H9 (cell line): ENCODE measurements at regions not wholly inside any gene's neighbourhood (a gene's known extent, or its start where the extent isn't known, plus 50 kb on each side); places are given as distances from the start of the nearest gene placed in this dataset.

Experiments used
- DNase-seq: peaks from one replicate; pipeline ENCODE4 v3.0.0-alpha.2; 2017
- H2AFZ ChIP-seq: one replicate; pipeline ENCODE4 v1.6.1; 2013; ENCODE audit warnings: mild to moderate bottlenecking, low read length, control low read depth, moderate library complexity
- H2AK5ac ChIP-seq: 2 replicates; pipeline ENCODE4 v1.6.1; 2013; ENCODE audit warnings: low read length, control low read depth, mixed read lengths; ENCODE audit not compliant: insufficient read length
- H2BK120ac ChIP-seq: one replicate; pipeline ENCODE4 v1.6.1; 2013; ENCODE audit warnings: low read depth, mild to moderate bottlenecking, low read length, control low read depth, inconsistent platforms; ENCODE audit not compliant: poor library complexity, severe bottlenecking
- H2BK12ac ChIP-seq: 2 replicates; pipeline ENCODE4 v1.6.1; 2013; ENCODE audit warnings: low read length, control low read depth, mixed read lengths, low read depth; ENCODE audit not compliant: insufficient read length
- H2BK15ac ChIP-seq: 2 replicates; pipeline ENCODE4 v1.6.1; 2013; ENCODE audit warnings: low read depth, low read length, control low read depth
- H2BK20ac ChIP-seq: one replicate; pipeline ENCODE4 v1.6.1; 2013; ENCODE audit warnings: low read depth, mild to moderate bottlenecking, low read length, control low read depth, inconsistent platforms; ENCODE audit not compliant: poor library complexity, severe bottlenecking
- H2BK5ac ChIP-seq: 2 replicates; pipeline ENCODE4 v1.6.1; 2013; ENCODE audit warnings: low read length, control low read depth, mixed read lengths; ENCODE audit not compliant: insufficient read length
- H3K14ac ChIP-seq: 2 replicates; pipeline ENCODE4 v1.6.1; 2013; ENCODE audit warnings: low read length, control low read depth; ENCODE audit not compliant: insufficient read depth
- H3K18ac ChIP-seq: 2 replicates; pipeline ENCODE4 v1.6.1; 2013; ENCODE audit warnings: low read depth, mild to moderate bottlenecking, mixed read lengths, low read length, control low read depth; ENCODE audit not compliant: insufficient read length
- H3K23ac ChIP-seq: 2 replicates; pipeline ENCODE4 v1.6.1; 2013; ENCODE audit warnings: low read length, control low read depth, mixed read lengths, low read depth; ENCODE audit not compliant: insufficient read length
- H3K23me2 ChIP-seq: 2 replicates; pipeline ENCODE4 v1.6.1; 2013; ENCODE audit warnings: low read depth, mild to moderate bottlenecking, mixed read lengths, low read length, control low read depth; ENCODE audit not compliant: insufficient read length, poor library complexity, severe bottlenecking
- H3K27ac ChIP-seq: 2 replicates; pipeline ENCODE4 v1.5.1; 2013; ENCODE audit warnings: low read length, control low read depth, mixed read lengths, low read depth; ENCODE audit not compliant: insufficient read length
- H3K27me3 ChIP-seq: 2 replicates; pipeline ENCODE4 v1.6.1; 2013; ENCODE audit warnings: low read length, control low read depth, inconsistent platforms; ENCODE audit not compliant: insufficient read depth
- H3K4ac ChIP-seq: 2 replicates; pipeline ENCODE4 v1.6.1; 2013; ENCODE audit warnings: low read depth, mild to moderate bottlenecking, control low read depth, inconsistent platforms, low read length, moderate library complexity
- H3K4me1 ChIP-seq: 2 replicates; pipeline ENCODE4 v1.6.1; 2013; ENCODE audit warnings: low read length, control low read depth, inconsistent platforms; ENCODE audit not compliant: insufficient read depth
- H3K4me2 ChIP-seq: 2 replicates; pipeline ENCODE4 v1.6.1; 2013; ENCODE audit warnings: low read length, control low read depth, mixed read lengths; ENCODE audit not compliant: insufficient read length, insufficient read depth
- H3K56ac ChIP-seq: 2 replicates; pipeline ENCODE4 v1.6.1; 2013; ENCODE audit warnings: low read depth, mild to moderate bottlenecking, mixed read lengths, low read length, control low read depth; ENCODE audit not compliant: insufficient read length
- H3K79me1 ChIP-seq: 2 replicates; pipeline ENCODE4 v1.6.1; 2013; ENCODE audit warnings: low read depth, mild to moderate bottlenecking, moderate library complexity, low read length, control low read depth, inconsistent platforms; ENCODE audit not compliant: insufficient read depth, poor library complexity, severe bottlenecking
- H3K79me2 ChIP-seq: 2 replicates; pipeline ENCODE4 v1.6.1; 2013; ENCODE audit warnings: low read length, control low read depth, inconsistent platforms; ENCODE audit not compliant: insufficient read depth
- H3K9ac ChIP-seq: 2 replicates; pipeline ENCODE4 v1.6.1; 2013; ENCODE audit warnings: low read length, control low read depth, mixed read lengths; ENCODE audit not compliant: insufficient read length; ENCODE audit errors: extremely low read depth
- H3K9me3 ChIP-seq: one replicate; pipeline ENCODE4 v1.6.1; 2013; ENCODE audit warnings: low read depth, low read length, inconsistent platforms; ENCODE audit not compliant: control insufficient read depth
- H3T11ph ChIP-seq: one replicate; pipeline ENCODE4 v1.6.1; 2013; ENCODE audit warnings: mild to moderate bottlenecking, low read length, control low read depth, inconsistent platforms
- H4K20me1 ChIP-seq: one replicate; pipeline ENCODE4 v1.6.1; 2013; ENCODE audit not compliant: control insufficient read depth, insufficient read length, insufficient read depth
- H4K5ac ChIP-seq: 2 replicates; pipeline ENCODE4 v1.6.1; 2013; ENCODE audit warnings: low read depth, mild to moderate bottlenecking, mixed read lengths, low read length, control low read depth; ENCODE audit not compliant: insufficient read length
- H4K8ac ChIP-seq: replicated peaks from 2 replicates; pipeline ENCODE4 v1.6.1; 2013; ENCODE audit warnings: low read length, control low read depth, mixed read lengths, low read depth; ENCODE audit not compliant: insufficient read length
- H4K91ac ChIP-seq: 2 replicates; pipeline ENCODE4 v1.6.1; 2013; ENCODE audit warnings: low read depth, mild to moderate bottlenecking, moderate library complexity, mixed read lengths, low read length, control low read depth; ENCODE audit not compliant: insufficient read length
- H3K27ac Mint-ChIP-seq, 3 experiments: 2 replicates in 2 of 3; 3 replicates in 1 of 3; pipeline ENCODE4 v1.8.0; 2020 to 2021; ENCODE audit warnings: mixed read lengths in 3 of 3, mild to moderate bottlenecking in 1 of 3, moderate library complexity in 1 of 3
- H3K27me3 Mint-ChIP-seq: 2 replicates; pipeline ENCODE4 v1.8.0; 2021; ENCODE audit warnings: low read depth, mild to moderate bottlenecking, moderate library complexity, mixed read lengths
- H3K36me3 Mint-ChIP-seq, 3 experiments: 2 replicates in 2 of 3; 3 replicates in 1 of 3; pipeline ENCODE4 v1.8.0; 2020 to 2021; ENCODE audit warnings: low read depth in 3 of 3, mixed read lengths in 3 of 3; ENCODE audit not compliant: insufficient read depth in 1 of 3
- H3K4me1 Mint-ChIP-seq, 2 experiments: 2 replicates each; pipeline ENCODE4 v1.8.0; 2020; ENCODE audit warnings: mixed read lengths in 2 of 2
- H3K4me3 Mint-ChIP-seq, 2 experiments: 2 replicates in 1 of 2; 3 replicates in 1 of 2; pipeline ENCODE4 v1.8.0; 2020 to 2021; ENCODE audit warnings: mild to moderate bottlenecking in 2 of 2, mixed read lengths in 2 of 2, moderate library complexity in 1 of 2
- H3K9me3 Mint-ChIP-seq, 2 experiments: 2 replicates in 1 of 2; 3 replicates in 1 of 2; pipeline ENCODE4 v1.8.0; 2020; ENCODE audit warnings: mild to moderate bottlenecking in 2 of 2, mixed read lengths in 2 of 2, moderate library complexity in 1 of 2
- WGBS: extraction: QIAGEN DNeasy Blood & Tissue Kit; methylation state at CpG from one replicate; pipeline ENCODE4 v1.1.7; 2013; ENCODE audit warnings: missing lambda C conversion rate, low lambda C conversion rate, mixed read lengths; ENCODE audit not compliant: insufficient read length; ENCODE audit errors: extremely low coverage; 5-methylcytosine and 5-hydroxymethylcytosine counted together
- TF ChIP-seq, protein P1 (sequence below): fragments of 200-600 bp; sonication (generic); conservative IDR thresholded peaks from 3 replicates; pipeline ENCODE4 v1.8.0; 2021; ENCODE audit warnings: antibody characterized with exemption, mild to moderate bottlenecking

DNA sequence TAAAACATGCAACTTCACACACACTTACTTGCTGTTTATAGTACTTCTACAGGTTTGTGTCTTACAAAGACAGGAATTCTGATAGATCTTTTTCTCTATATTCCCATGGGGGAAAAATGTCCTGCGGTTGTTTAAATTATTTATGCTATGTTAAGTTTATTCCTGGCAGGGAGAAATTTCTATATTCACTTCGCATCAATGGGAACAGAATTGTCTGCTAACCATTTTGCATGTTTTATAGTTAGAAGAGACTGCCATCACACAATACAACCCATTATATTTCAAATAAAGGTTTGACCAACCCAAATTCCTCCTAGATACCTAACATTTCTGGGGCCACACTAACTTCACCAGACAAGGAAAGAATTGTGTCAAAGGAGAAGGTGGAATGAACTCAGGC, 110.0 kb upstream of the PRR16 start:
- Histone ChIP-seq H4K8ac (no peak overlapping the region), H2AK5ac (no peak overlapping the region), H3T11ph (no peak overlapping the region), H2BK5ac (no peak overlapping the region), H2BK12ac (no peak overlapping the region), H3K23me2 (no peaks in the 10 kb centered on the region), H3K27me3 (no peaks in the 10 kb centered on the region), H3K56ac (no peak overlapping the region), H3K79me1 (no peaks in the 10 kb centered on the region), H3K79me2 (no peaks in the 10 kb centered on the region), H3K4me1 (no peaks in the 10 kb centered on the region), H2AFZ (no peak overlapping the region), H3K27ac (no peak overlapping the region), H2BK120ac (no peak overlapping the region), H3K4me2 (no peak overlapping the region), H4K20me1 (no peaks in the 10 kb centered on the region), H4K5ac (no peak overlapping the region), H2BK15ac (no peak overlapping the region), H2BK20ac (no peak overlapping the region), H4K91ac (no peak overlapping the region), H3K9ac (no peak overlapping the region), H3K14ac (no peak overlapping the region), H3K18ac (no peak overlapping the region), H3K4ac (no peak overlapping the region), H3K23ac (no peak overlapping the region), H3K9me3 (peaks cover 7% of the 10 kb centered on the region)
- Mint-ChIP-seq H3K27me3 (no peaks in the 10 kb centered on the region), H3K9me3 (peaks cover 17 to 20% of the 10 kb centered on the region in 2 experiments), H3K27ac (no peak overlapping the region), H3K36me3 (peaks cover 2 to 16% (median 14%) of the 10 kb centered on the region in 3 experiments), H3K4me1 (no peaks in the 10 kb centered on the region), H3K4me3 (no peak overlapping the region)
- no peak for DNase-seq
- no CpG with 5 or more reads among the region's 2 CpGs for WGBS
- TF ChIP-seq, protein P1, sequence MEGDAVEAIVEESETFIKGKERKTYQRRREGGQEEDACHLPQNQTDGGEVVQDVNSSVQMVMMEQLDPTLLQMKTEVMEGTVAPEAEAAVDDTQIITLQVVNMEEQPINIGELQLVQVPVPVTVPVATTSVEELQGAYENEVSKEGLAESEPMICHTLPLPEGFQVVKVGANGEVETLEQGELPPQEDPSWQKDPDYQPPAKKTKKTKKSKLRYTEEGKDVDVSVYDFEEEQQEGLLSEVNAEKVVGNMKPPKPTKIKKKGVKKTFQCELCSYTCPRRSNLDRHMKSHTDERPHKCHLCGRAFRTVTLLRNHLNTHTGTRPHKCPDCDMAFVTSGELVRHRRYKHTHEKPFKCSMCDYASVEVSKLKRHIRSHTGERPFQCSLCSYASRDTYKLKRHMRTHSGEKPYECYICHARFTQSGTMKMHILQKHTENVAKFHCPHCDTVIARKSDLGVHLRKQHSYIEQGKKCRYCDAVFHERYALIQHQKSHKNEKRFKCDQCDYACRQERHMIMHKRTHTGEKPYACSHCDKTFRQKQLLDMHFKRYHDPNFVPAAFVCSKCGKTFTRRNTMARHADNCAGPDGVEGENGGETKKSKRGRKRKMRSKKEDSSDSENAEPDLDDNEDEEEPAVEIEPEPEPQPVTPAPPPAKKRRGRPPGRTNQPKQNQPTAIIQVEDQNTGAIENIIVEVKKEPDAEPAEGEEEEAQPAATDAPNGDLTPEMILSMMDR: no peak
